ENCODE measurements at regions not wholly inside any gene's neighbourhood (a gene's known extent, or its start where the extent isn't known, plus 50 kb on each side); places are given as distances from the start of the nearest gene placed in this dataset.

GRCh38 chr2:129735576-129735975 lies 243.9 kb upstream of the RAB6C start:
- no peak overlapping the region for H3K4me3 ChIP-seq (ENCODE audit: low read depth, low read length)
- DNase-seq (ENCODE audit: low read depth), result no peak
- no peak for TF ChIP-seq CTCF (IDR thresholded peaks at IDR 0.05; ENCODE audit: control insufficient read depth, extremely low read depth, insufficient read depth)

- no peak for TF ChIP-seq CTCF (IDR thresholded peaks at IDR 0.05; ENCODE audit: control insufficient read depth, extremely low read depth, insufficient read depth)
- DNase-seq (ENCODE audit: low read depth), result no peak
- H3K4me3 ChIP-seq (ENCODE audit: low read depth, low read length), result no peak overlapping the region
Observed at GRCh38 chr2:129737660-129738527, 241.6 kb upstream of the RAB6C start.

GRCh38 chr2:129738799-129739198 lies 240.7 kb upstream of the RAB6C start:
- DNase-seq (ENCODE audit: low read depth), result no peak
- TF ChIP-seq CTCF (IDR thresholded peaks at IDR 0.05; ENCODE audit: control insufficient read depth, extremely low read depth, insufficient read depth), result no peak

GRCh38 chr2:129740504-129740903 lies 239.0 kb upstream of the RAB6C start:
- H3K4me3 ChIP-seq (ENCODE audit: low read depth, low read length), result no peak overlapping the region
- no peak for DNase-seq (ENCODE audit: low read depth)
- no peak for TF ChIP-seq CTCF (IDR thresholded peaks at IDR 0.05; ENCODE audit: control insufficient read depth, extremely low read depth, insufficient read depth)

More at GRCh38 chr2:129738799-129739198, 240.7 kb upstream of the RAB6C start:
- no peak overlapping the region for H3K4me3 ChIP-seq (ENCODE audit: low read depth, low read length)

- no peak for DNase-seq (ENCODE audit: low read depth)
- no peak for TF ChIP-seq CTCF (IDR thresholded peaks at IDR 0.05; ENCODE audit: control insufficient read depth, extremely low read depth, insufficient read depth)
- no peak overlapping the region for H3K4me3 ChIP-seq (ENCODE audit: low read depth, low read length)
Observed at GRCh38 chr2:129741165-129741564, 238.3 kb upstream of the RAB6C start.

GRCh38 chr2:129741623-129742022 lies 237.8 kb upstream of the RAB6C start:
- TF ChIP-seq CTCF (IDR thresholded peaks at IDR 0.05; ENCODE audit: control insufficient read depth, extremely low read depth, insufficient read depth), result no peak
- no peak for DNase-seq (ENCODE audit: low read depth)

More at GRCh38 chr2:129741623-129742022, 237.8 kb upstream of the RAB6C start:
- H3K4me3 ChIP-seq (ENCODE audit: low read depth, low read length), result no peak overlapping the region

Data from LNCaP clone FGC (cell line).